Esophagus mucosa (tissue), 1 donor: ENCODE measurements at regions not wholly inside any gene's neighbourhood (a gene's known extent, or its start where the extent isn't known, plus 50 kb on each side); places are given as distances from the start of the nearest gene placed in this dataset.
A peak's percentile ranks its signal among the peaks of the same experiment; 100 is the strongest.
"Not testable (repeated sequence)": the region's sequence is repeated elsewhere in the genome, so short reads cannot be mapped to it uniquely, and the experiment has no call there.

Source experiments
- ATAC-seq: fragments of 200-7000 bp; cut with Tn5 transposase; one replicate; pipeline ENCODE4 v1.9.1; 2020
- donor health status: DM: yes; HTN: yes; CAD: no.

- no peak for ATAC-seq
Measured at GRCh38 chr15:29550834-29551465, 271.3 kb downstream of the TJP1 start.

GRCh38 chr15:29548006-29548405 is 274.3 kb downstream of the TJP1 start:
- no peak for ATAC-seq

GRCh38 chr15:29544513-29545128 is 275.0 kb upstream of the NSMCE3 start:
- no peak for ATAC-seq

- no peak for ATAC-seq
Measured at GRCh38 chr15:29542994-29543393, 273.4 kb upstream of the NSMCE3 start.

GRCh38 chr15:29541309-29541708 is 271.7 kb upstream of the NSMCE3 start:
- ATAC-seq: no peak

- ATAC-seq: no peak
Measured at GRCh38 chr15:29540479-29540878, 270.9 kb upstream of the NSMCE3 start.

GRCh38 chr15:29539736-29540135 is 270.1 kb upstream of the NSMCE3 start:
- ATAC-seq: no peak

- no peak for ATAC-seq
Measured at GRCh38 chr15:29538044-29538443, 268.4 kb upstream of the NSMCE3 start.

- no peak for ATAC-seq
Measured at GRCh38 chr15:29535952-29536351, 266.3 kb upstream of the NSMCE3 start.

GRCh38 chr15:29534378-29534777 is 264.8 kb upstream of the NSMCE3 start:
- no peak for ATAC-seq

GRCh38 chr15:29533647-29534046 is 264.0 kb upstream of the NSMCE3 start:
- ATAC-seq: no peak

GRCh38 chr15:29532296-29532695 is 262.7 kb upstream of the NSMCE3 start:
- no peak for ATAC-seq

- ATAC-seq: no peak
Measured at GRCh38 chr15:29530966-29531365, 261.3 kb upstream of the NSMCE3 start.

GRCh38 chr15:29529043-29529442 is 259.4 kb upstream of the NSMCE3 start:
- ATAC-seq: no peak

- no peak for ATAC-seq
Measured at GRCh38 chr15:29528276-29528675, 258.7 kb upstream of the NSMCE3 start.

GRCh38 chr15:29526802-29527201 is 257.2 kb upstream of the NSMCE3 start:
- ATAC-seq: no peak

- ATAC-seq: peak; percentile 38
Measured at GRCh38 chr15:29522373-29523276, 253.0 kb upstream of the NSMCE3 start.

GRCh38 chr15:29518442-29518841 is 248.8 kb upstream of the NSMCE3 start:
- ATAC-seq: no peak

- ATAC-seq: no peak
Measured at GRCh38 chr15:29517829-29518228, 248.2 kb upstream of the NSMCE3 start.

- no peak for ATAC-seq
Measured at GRCh38 chr15:29516929-29517328, 247.3 kb upstream of the NSMCE3 start.

- no peak for ATAC-seq
Measured at GRCh38 chr15:29514926-29515325, 245.3 kb upstream of the NSMCE3 start.

- ATAC-seq: no peak
Measured at GRCh38 chr15:29511663-29512062, 242.0 kb upstream of the NSMCE3 start.

GRCh38 chr15:29505535-29505934 is 235.9 kb upstream of the NSMCE3 start:
- not testable (repeated sequence) for ATAC-seq
